AG09309 (cell line): ENCODE measurements at regions not wholly inside any gene's neighbourhood (a gene's known extent, or its start where the extent isn't known, plus 50 kb on each side); places are given as distances from the start of the nearest gene placed in this dataset.

ENCODE experiments used
- DNase-seq: peaks from one replicate; pipeline ENCODE4 v3.0.0-alpha.2; 2010; ENCODE audit warnings: low read depth
- H3K4me3 ChIP-seq: 2 replicates; pipeline ENCODE4 v1.5.1; 2011; ENCODE audit warnings: mild to moderate bottlenecking, low read depth, low read length, moderate library complexity; ENCODE audit not compliant: control insufficient read depth
- TF ChIP-seq, protein P1 (sequence below): IDR thresholded peaks from 2 replicates; pipeline ENCODE4 v1.5.1; 2011; ENCODE audit warnings: mild to moderate bottlenecking, low read depth, low read length, inconsistent platforms; ENCODE audit not compliant: insufficient read depth, control insufficient read depth; ENCODE audit errors: missing control alignments

DNA sequence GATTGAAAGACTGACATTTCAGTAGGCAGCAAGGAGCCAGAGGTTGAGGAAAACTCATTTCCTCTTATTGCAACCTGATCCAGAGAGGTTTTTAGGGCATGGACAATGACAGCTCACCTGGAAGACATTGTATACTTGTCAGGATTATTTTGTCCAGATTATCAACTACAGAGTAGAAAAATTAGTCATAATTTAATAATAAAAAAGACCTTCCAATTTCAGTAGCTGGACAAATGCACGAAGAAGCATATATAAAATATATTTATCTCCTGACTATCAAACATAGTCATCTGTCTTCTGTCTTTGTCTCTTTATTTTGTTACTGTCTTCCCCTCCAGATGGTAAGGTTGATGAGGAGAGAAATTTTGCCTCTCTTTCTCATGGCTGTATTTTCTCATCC lies 330.6 kb upstream of the RAG2 start:
- TF ChIP-seq, protein P1, sequence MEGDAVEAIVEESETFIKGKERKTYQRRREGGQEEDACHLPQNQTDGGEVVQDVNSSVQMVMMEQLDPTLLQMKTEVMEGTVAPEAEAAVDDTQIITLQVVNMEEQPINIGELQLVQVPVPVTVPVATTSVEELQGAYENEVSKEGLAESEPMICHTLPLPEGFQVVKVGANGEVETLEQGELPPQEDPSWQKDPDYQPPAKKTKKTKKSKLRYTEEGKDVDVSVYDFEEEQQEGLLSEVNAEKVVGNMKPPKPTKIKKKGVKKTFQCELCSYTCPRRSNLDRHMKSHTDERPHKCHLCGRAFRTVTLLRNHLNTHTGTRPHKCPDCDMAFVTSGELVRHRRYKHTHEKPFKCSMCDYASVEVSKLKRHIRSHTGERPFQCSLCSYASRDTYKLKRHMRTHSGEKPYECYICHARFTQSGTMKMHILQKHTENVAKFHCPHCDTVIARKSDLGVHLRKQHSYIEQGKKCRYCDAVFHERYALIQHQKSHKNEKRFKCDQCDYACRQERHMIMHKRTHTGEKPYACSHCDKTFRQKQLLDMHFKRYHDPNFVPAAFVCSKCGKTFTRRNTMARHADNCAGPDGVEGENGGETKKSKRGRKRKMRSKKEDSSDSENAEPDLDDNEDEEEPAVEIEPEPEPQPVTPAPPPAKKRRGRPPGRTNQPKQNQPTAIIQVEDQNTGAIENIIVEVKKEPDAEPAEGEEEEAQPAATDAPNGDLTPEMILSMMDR: no peak
- H3K4me3 ChIP-seq: no peak overlapping the region
- no peak for DNase-seq

DNA sequence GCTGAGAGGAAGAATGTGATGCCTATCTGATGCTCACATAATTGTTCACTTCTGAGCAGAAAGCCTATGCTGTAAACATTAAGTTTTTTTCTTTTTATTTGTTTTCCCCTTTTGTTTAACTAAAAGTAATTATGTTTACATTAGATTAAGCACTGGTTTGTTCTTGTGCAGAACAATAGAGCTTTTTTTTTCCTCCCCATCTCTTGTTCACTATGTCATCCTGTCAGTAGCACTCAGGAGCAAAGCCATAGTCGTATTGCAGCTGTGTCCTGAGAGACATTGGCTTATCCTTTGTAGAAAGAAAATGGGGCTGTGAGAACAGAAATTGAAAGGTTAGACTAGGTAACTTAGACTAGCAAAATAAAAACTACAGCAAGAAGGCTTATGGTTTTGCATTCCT lies 301.8 kb upstream of the RAG2 start:
- no peak for DNase-seq
- no peak overlapping the region for H3K4me3 ChIP-seq
- TF ChIP-seq, protein P1: no peak

DNA sequence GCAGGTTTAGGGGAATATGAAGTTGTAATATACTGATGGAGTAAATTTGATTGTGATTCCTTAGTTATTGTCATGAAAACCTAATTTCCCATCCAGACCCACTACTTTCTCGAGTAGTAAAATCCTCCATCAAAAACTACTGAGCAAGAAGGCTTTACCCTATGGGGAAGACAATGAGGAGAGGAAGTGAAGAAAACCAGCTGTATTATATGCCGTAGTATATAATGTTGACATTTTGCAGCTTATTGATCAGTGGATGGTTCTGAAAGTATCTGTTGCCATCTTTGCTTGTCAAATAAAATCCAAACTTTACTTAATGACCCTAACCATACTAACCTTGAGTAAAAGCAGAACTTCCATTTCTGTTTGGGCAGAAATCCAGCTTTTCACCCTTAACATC lies 292.8 kb upstream of the RAG2 start:
- no peak overlapping the region for H3K4me3 ChIP-seq
- TF ChIP-seq, protein P1: no peak
- DNase-seq: no peak

DNA sequence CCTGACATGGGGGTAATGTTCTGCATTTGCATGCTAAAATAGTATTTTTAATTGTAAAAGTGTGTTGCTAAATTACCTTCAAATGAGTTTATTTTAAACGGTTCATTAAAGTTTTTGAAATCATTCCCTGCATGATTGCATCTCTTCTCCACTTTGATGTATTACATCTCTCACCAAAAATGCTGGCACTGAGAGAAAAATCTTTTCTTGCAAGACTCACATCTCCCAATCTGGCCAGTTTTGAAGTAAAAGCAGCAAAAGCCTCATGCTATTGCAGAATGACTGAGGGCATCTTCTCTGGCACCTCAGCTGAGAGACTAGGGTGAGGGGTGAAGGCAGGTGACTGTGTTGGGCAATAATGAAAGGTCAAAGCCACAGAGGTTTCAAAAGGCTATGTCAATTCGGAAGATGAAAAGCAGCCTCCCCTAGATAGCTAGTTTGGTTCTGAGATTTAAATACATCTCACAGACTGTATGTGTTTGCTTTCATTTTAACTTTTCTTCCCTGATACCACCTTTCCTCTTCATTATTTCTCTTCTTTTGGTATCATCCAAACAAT lies 292.2 kb upstream of the RAG2 start:
- H3K4me3 ChIP-seq: no peak overlapping the region
- TF ChIP-seq, protein P1: no peak
- DNase-seq: no peak

- no peak for DNase-seq
- TF ChIP-seq, protein P1: no peak
- no peak overlapping the region for H3K4me3 ChIP-seq
Observed at GRCh38 chr11:36885154-36885553, 287.1 kb upstream of the RAG2 start.

DNA sequence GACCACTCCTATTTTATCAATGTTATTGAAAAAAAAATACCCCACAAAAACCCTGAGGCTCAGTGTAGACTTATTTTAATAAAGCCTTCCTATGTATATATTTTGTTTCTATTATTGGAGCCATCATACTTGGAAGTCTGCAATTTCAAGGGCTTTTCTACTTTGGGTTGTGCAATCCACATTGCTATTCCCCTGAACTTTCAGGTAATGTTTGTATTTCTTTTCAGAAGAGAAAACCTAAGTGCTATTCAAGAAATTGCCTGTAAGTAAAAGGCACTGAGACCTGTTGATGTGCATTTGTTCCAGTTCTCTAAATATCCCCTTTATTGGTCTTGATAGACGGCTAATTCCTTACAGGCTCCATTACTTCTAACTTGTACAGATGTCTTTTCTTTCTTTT lies 280.7 kb upstream of the RAG2 start:
- TF ChIP-seq, protein P1: no peak
- no peak for DNase-seq

GRCh38 chr11:36877149-36877548 lies 279.1 kb upstream of the RAG2 start:
- TF ChIP-seq, protein P1: no peak
- H3K4me3 ChIP-seq: no peak overlapping the region
- DNase-seq: no peak

More for the DNA sequence above, 280.7 kb upstream of the RAG2 start:
- H3K4me3 ChIP-seq: no peak overlapping the region
